GM23338 (cell line): ENCODE measurements at regions not wholly inside any gene's neighbourhood (a gene's known extent, or its start where the extent isn't known, plus 50 kb on each side); places are given as distances from the start of the nearest gene placed in this dataset.

ENCODE experiments used
- ATAC-seq: fragments of 200-7000 bp; cut with Tn5 transposase; 3 replicates; pipeline ENCODE4 v1.9.1; 2020
- DNase-seq: peaks from one replicate; pipeline ENCODE4 v3.0.0-alpha.2; 2015; ENCODE audit warnings: low spot score
- H2AFZ ChIP-seq: fragments of 200-600 bp; sonication (generic); 2 replicates; pipeline ENCODE4 v1.8.0; 2016; ENCODE audit warnings: antibody characterized with exemption, mild to moderate bottlenecking, moderate library complexity
- H3F3A ChIP-seq: fragments of 200-600 bp; sonication (generic); replicated peaks from 2 replicates; pipeline ENCODE4 v1.8.0; 2017; ENCODE audit warnings: antibody characterized with exemption, mixed run types, low read depth
- H3K27ac ChIP-seq: fragments of 200-600 bp; sonication (generic); 2 replicates; pipeline ENCODE4 v1.6.1; 2016; ENCODE audit warnings: low read depth
- H3K27me3 ChIP-seq: fragments of 200-600 bp; sonication (generic); 2 replicates; pipeline ENCODE4 v1.8.0; 2016; ENCODE audit warnings: mild to moderate bottlenecking, mixed run types, moderate library complexity; ENCODE audit not compliant: insufficient read depth
- H3K36me3 ChIP-seq: fragments of 200-600 bp; sonication (generic); 2 replicates; pipeline ENCODE4 v1.8.0; 2016; ENCODE audit warnings: mild to moderate bottlenecking; ENCODE audit not compliant: insufficient read depth
- H3K4me1 ChIP-seq: fragments of 200-600 bp; sonication (generic); 2 replicates; pipeline ENCODE4 v1.8.0; 2016; ENCODE audit warnings: mild to moderate bottlenecking, moderate library complexity; ENCODE audit not compliant: insufficient read depth
- H3K4me2 ChIP-seq: fragments of 200-600 bp; sonication (generic); 2 replicates; pipeline ENCODE4 v1.7.1; 2017; ENCODE audit warnings: mixed run types
- H3K4me3 ChIP-seq: fragments of 200-600 bp; sonication (generic); 2 replicates; pipeline ENCODE4 v1.6.1; 2016; ENCODE audit warnings: mixed run types
- H3K79me2 ChIP-seq: fragments of 200-600 bp; sonication (generic); replicated peaks from 2 replicates; pipeline ENCODE4 v1.8.0; 2017; ENCODE audit warnings: mild to moderate bottlenecking; ENCODE audit not compliant: insufficient read depth
- H3K9me2 ChIP-seq: fragments of 200-600 bp; sonication (generic); 2 replicates; pipeline ENCODE4 v1.8.0; 2017; ENCODE audit not compliant: insufficient read depth
- H4K20me1 ChIP-seq: fragments of 200-600 bp; sonication (generic); replicated peaks from 2 replicates; pipeline ENCODE4 v1.8.0; 2017; ENCODE audit warnings: mild to moderate bottlenecking; ENCODE audit not compliant: insufficient read depth
- H3K27ac Mint-ChIP-seq: 2 replicates; pipeline ENCODE4 v1.8.0; 2020; ENCODE audit warnings: inconsistent platforms, mild to moderate bottlenecking, moderate library complexity, mixed read lengths
- H3K27me3 Mint-ChIP-seq: 3 replicates; pipeline ENCODE4 v1.8.0; 2022; ENCODE audit warnings: low read depth, mild to moderate bottlenecking, moderate library complexity, mixed read lengths, inconsistent platforms; ENCODE audit not compliant: insufficient read depth, poor library complexity
- H3K36me3 Mint-ChIP-seq: 3 replicates; pipeline ENCODE4 v1.8.0; 2021; ENCODE audit warnings: low read depth, mild to moderate bottlenecking, inconsistent platforms, moderate library complexity, mixed read lengths
- H3K4me1 Mint-ChIP-seq: 3 replicates; pipeline ENCODE4 v1.8.0; 2020; ENCODE audit warnings: mild to moderate bottlenecking, inconsistent platforms, mixed read lengths
- H3K4me3 Mint-ChIP-seq: 3 replicates; pipeline ENCODE4 v1.8.0; 2021; ENCODE audit warnings: moderate library complexity, mild to moderate bottlenecking, inconsistent platforms, mixed read lengths
- H3K9me3 Mint-ChIP-seq: 3 replicates; pipeline ENCODE4 v1.8.0; 2020; ENCODE audit warnings: moderate library complexity, mild to moderate bottlenecking, inconsistent platforms, mixed read lengths
- CREB1 ChIP-seq: fragments of 250-450 bp; sonication (Bioruptor Pico); IDR thresholded peaks from 2 replicates; pipeline ENCODE4 v1.5.0; 2020; ENCODE audit warnings: low read depth, mild to moderate bottlenecking, moderate library complexity
- NANOG ChIP-seq: IDR thresholded peaks from 2 replicates; pipeline ENCODE4 v1.6.1; 2016; ENCODE audit warnings: antibody characterized with exemption, borderline replicate concordance
- POLR2AphosphoS5 ChIP-seq: IDR thresholded peaks from 2 replicates; pipeline ENCODE4 v1.6.1; 2016; ENCODE audit warnings: antibody characterized with exemption, low read depth
- STAT1 ChIP-seq: IDR thresholded peaks from one replicate; pipeline ENCODE4 v1.6.1; 2016; ENCODE audit warnings: antibody characterized with exemption; ENCODE audit not compliant: unreplicated experiment
- ZNF114 ChIP-seq: fragments of 250-450 bp; sonication (Bioruptor Pico); IDR thresholded peaks from 2 replicates; pipeline ENCODE4 v1.5.0; 2020; ENCODE audit warnings: mild to moderate bottlenecking, moderate library complexity
- TF ChIP-seq, protein P1 (sequence below): fragments of 250-450 bp; sonication (Bioruptor Pico); IDR thresholded peaks from 2 replicates; pipeline ENCODE4 v1.5.0; 2020; ENCODE audit warnings: mild to moderate bottlenecking, moderate library complexity
- TF ChIP-seq, protein P2 (sequence below): IDR thresholded peaks from 2 replicates; pipeline ENCODE4 v1.6.1; 2016; ENCODE audit warnings: antibody characterized with exemption
- TF ChIP-seq, protein P3 (sequence below), 2 experiments: fragments of 200-600 bp in 1 of 2; sonication (generic) in 1 of 2; conservative IDR thresholded peaks; 2 replicates each; pipeline versions ENCODE4 v1.5.1 to v1.6.1; 2016 to 2017; ENCODE audit warnings: antibody characterized with exemption in 2 of 2, low read depth in 2 of 2, mild to moderate bottlenecking in 2 of 2, moderate library complexity in 1 of 2

DNA sequence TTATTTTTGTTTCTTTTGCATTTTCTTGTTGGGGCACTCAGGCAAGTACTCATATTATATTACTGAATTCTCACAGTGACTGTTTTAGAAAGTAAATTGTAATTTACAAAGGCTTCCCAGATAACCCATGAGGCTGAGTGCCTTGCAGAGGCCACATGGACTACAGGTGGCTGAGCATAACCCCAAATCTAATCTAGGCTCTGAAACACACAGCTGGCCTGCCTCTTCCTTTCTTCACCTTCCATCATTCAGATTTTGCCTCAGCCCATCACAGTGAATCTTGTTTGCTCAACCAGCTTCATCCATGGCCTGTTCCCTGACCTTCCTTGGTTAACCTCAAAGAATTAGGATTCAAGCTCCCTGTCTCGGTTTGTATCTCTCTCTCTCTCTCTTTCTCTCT is 78.5 kb upstream of the PRDM11 start (continued):
- TF ChIP-seq, protein P1, sequence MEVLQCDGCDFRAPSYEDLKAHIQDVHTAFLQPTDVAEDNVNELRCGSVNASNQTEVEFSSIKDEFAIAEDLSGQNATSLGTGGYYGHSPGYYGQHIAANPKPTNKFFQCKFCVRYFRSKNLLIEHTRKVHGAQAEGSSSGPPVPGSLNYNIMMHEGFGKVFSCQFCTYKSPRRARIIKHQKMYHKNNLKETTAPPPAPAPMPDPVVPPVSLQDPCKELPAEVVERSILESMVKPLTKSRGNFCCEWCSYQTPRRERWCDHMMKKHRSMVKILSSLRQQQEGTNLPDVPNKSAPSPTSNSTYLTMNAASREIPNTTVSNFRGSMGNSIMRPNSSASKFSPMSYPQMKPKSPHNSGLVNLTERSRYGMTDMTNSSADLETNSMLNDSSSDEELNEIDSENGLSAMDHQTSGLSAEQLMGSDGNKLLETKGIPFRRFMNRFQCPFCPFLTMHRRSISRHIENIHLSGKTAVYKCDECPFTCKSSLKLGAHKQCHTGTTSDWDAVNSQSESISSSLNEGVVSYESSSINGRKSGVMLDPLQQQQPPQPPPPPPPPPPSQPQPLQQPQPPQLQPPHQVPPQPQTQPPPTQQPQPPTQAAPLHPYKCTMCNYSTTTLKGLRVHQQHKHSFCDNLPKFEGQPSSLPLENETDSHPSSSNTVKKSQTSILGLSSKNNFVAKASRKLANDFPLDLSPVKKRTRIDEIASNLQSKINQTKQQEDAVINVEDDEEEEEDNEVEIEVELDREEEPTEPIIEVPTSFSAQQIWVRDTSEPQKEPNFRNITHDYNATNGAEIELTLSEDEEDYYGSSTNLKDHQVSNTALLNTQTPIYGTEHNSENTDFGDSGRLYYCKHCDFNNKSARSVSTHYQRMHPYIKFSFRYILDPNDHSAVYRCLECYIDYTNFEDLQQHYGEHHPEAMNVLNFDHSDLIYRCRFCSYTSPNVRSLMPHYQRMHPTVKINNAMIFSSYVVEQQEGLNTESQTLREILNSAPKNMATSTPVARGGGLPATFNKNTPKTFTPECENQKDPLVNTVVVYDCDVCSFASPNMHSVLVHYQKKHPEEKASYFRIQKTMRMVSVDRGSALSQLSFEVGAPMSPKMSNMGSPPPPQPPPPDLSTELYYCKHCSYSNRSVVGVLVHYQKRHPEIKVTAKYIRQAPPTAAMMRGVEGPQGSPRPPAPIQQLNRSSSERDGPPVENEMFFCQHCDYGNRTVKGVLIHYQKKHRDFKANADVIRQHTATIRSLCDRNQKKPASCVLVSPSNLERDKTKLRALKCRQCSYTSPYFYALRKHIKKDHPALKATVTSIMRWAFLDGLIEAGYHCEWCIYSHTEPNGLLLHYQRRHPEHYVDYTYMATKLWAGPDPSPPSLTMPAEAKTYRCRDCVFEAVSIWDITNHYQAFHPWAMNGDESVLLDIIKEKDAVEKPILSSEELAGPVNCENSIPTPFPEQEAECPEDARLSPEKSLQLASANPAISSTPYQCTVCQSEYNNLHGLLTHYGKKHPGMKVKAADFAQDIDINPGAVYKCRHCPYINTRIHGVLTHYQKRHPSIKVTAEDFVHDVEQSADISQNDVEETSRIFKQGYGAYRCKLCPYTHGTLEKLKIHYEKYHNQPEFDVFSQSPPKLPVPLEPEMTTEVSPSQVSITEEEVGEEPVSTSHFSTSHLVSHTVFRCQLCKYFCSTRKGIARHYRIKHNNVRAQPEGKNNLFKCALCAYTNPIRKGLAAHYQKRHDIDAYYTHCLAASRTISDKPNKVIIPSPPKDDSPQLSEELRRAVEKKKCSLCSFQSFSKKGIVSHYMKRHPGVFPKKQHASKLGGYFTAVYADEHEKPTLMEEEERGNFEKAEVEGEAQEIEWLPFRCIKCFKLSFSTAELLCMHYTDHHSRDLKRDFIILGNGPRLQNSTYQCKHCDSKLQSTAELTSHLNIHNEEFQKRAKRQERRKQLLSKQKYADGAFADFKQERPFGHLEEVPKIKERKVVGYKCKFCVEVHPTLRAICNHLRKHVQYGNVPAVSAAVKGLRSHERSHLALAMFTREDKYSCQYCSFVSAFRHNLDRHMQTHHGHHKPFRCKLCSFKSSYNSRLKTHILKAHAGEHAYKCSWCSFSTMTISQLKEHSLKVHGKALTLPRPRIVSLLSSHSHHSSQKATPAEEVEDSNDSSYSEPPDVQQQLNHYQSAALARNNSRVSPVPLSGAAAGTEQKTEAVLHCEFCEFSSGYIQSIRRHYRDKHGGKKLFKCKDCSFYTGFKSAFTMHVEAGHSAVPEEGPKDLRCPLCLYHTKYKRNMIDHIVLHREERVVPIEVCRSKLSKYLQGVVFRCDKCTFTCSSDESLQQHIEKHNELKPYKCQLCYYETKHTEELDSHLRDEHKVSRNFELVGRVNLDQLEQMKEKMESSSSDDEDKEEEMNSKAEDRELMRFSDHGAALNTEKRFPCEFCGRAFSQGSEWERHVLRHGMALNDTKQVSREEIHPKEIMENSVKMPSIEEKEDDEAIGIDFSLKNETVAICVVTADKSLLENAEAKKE, result no peak
- no peak for TF ChIP-seq POLR2AphosphoS5
- TF ChIP-seq, protein P2, sequence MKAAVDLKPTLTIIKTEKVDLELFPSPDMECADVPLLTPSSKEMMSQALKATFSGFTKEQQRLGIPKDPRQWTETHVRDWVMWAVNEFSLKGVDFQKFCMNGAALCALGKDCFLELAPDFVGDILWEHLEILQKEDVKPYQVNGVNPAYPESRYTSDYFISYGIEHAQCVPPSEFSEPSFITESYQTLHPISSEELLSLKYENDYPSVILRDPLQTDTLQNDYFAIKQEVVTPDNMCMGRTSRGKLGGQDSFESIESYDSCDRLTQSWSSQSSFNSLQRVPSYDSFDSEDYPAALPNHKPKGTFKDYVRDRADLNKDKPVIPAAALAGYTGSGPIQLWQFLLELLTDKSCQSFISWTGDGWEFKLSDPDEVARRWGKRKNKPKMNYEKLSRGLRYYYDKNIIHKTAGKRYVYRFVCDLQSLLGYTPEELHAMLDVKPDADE, result no peak
- no peak for TF ChIP-seq NANOG
- TF ChIP-seq ZNF114 (CRISPR knock-in tag), result no peak
- TF ChIP-seq, protein P3, sequence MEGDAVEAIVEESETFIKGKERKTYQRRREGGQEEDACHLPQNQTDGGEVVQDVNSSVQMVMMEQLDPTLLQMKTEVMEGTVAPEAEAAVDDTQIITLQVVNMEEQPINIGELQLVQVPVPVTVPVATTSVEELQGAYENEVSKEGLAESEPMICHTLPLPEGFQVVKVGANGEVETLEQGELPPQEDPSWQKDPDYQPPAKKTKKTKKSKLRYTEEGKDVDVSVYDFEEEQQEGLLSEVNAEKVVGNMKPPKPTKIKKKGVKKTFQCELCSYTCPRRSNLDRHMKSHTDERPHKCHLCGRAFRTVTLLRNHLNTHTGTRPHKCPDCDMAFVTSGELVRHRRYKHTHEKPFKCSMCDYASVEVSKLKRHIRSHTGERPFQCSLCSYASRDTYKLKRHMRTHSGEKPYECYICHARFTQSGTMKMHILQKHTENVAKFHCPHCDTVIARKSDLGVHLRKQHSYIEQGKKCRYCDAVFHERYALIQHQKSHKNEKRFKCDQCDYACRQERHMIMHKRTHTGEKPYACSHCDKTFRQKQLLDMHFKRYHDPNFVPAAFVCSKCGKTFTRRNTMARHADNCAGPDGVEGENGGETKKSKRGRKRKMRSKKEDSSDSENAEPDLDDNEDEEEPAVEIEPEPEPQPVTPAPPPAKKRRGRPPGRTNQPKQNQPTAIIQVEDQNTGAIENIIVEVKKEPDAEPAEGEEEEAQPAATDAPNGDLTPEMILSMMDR (conservative IDR thresholded peaks at IDR 0.05; ENCODE audit: low read depth in 2 of 2), result no peak
- no peak for TF ChIP-seq STAT1

DNA sequence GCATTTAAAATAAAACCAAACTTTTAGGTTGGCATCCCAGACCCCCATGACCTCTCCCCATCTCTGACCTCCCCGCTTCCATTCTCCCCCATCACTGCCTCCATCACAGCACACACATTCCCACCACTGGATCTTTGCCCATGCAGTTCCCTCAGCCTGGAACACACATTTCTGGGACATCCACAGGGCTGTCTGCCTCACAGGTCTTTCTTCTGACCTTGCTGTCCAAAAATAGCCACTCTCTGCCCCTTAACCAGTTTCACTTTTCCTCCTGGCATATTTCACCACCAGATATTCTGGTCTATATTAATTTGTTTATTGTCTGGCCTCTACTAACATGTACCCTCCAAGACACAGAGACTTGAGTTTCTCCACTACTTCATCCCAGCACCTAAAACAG is 75.2 kb upstream of the PRDM11 start:
- DNase-seq (no peak), ATAC-seq (no peak)
- H3K9me2 ChIP-seq, result no peaks in the 10 kb centered on the region
- Mint-ChIP-seq H3K4me3 (no peak overlapping the region), H3K9me3 (peaks cover 10% of the 10 kb centered on the region; the same call in 2 of the 3 replicates), H3K36me3 (0 out of 3 replicates have a peak, but pooled peaks cover 5% of the 10 kb centered on the region), H3K4me1 (no peaks in the 10 kb centered on the region; the same call in 1 of the 3 replicates), H3K27ac (no peak overlapping the region), H3K27me3 (peaks cover 9% of the 10 kb centered on the region)
- no peak overlapping the region for H3K27ac ChIP-seq
- no peaks in the 10 kb centered on the region for H3K79me2 ChIP-seq
- H3F3A ChIP-seq, result no peaks in the 10 kb centered on the region
- H3K4me1 ChIP-seq, result no peaks in the 10 kb centered on the region
- H2AFZ ChIP-seq, result no peak overlapping the region
- H4K20me1 ChIP-seq, result no peaks in the 10 kb centered on the region
- H3K27me3 ChIP-seq, result 0 out of 2 replicates have a peak, but pooled peaks cover 2% of the 10 kb centered on the region
- H3K36me3 ChIP-seq, result no peaks in the 10 kb centered on the region
- H3K4me3 ChIP-seq, result no peak overlapping the region
- no peak overlapping the region for H3K4me2 ChIP-seq
- TF ChIP-seq NANOG (no peak), CREB1 (no peak)
